K562 (cell line): ENCODE measurements at regions not wholly inside any gene's neighbourhood (a gene's known extent, or its start where the extent isn't known, plus 50 kb on each side); places are given as distances from the start of the nearest gene placed in this dataset.

Source experiments
- DDX20 ChIP-seq: fragments of 450-650 bp; IDR thresholded peaks from 2 replicates; pipeline ENCODE4 v1.6.1; 2016; ENCODE audit warnings: missing genetic modification characterization, low read depth, mild to moderate bottlenecking, missing compliant biosample characterization, moderate library complexity
- EP300 ChIP-seq: IDR thresholded peaks from 2 replicates; pipeline ENCODE4 v1.6.1; 2012; ENCODE audit warnings: low read length, improper control_type of control experiment
- HDAC1 ChIP-seq, 2 experiments: fragments of 450-650 bp; IDR thresholded peaks; 2 replicates each; pipeline ENCODE4 v1.6.1; 2016 to 2017; ENCODE audit warnings: inconsistent platforms in 1 of 2, mild to moderate bottlenecking in 1 of 2, moderate library complexity in 1 of 2
- PREB ChIP-seq: sonication (generic); formaldehyde crosslinking; IDR thresholded peaks from 2 replicates; pipeline ENCODE4 v1.8.1; 2023; ENCODE audit warnings: mild to moderate bottlenecking, missing genetic modification reagents

- TF ChIP-seq EP300, result no peak
- TF ChIP-seq DDX20 (tag), result no peak
- no peak for TF ChIP-seq PREB (CRISPR knock-in tag)
- no peak for TF ChIP-seq HDAC1 (IDR thresholded peaks at IDR 0.05)
Measured at GRCh38 chr9:116000748-116001329, 152.8 kb upstream of the PAPPA start.
